Adrenal gland (tissue), 5 donors: ENCODE measurements at regions not wholly inside any gene's neighbourhood (a gene's known extent, or its start where the extent isn't known, plus 50 kb on each side); places are given as distances from the start of the nearest gene placed in this dataset.

Experiments
- CTCF ChIP-seq, 6 experiments: fragments of 450-650 bp in 4 of 6; fragments of 200-600 bp in 2 of 6; sonication (generic) in 1 of 6; IDR thresholded peaks; 1 replicate in 5 of 6; 2 replicates in 1 of 6; pipeline versions ENCODE4 v1.5.1 to v1.8.0; 2016 to 2021; ENCODE audit warnings: antibody characterized with exemption in 6 of 6, mild to moderate bottlenecking in 2 of 6, moderate library complexity in 1 of 6
- POLR2A ChIP-seq, 2 donors: fragments of 450-650 bp; IDR thresholded peaks; one replicate each; pipeline ENCODE4 v1.6.1; 2017; ENCODE audit warnings: antibody characterized with exemption in 2 of 2, mild to moderate bottlenecking in 2 of 2, moderate library complexity in 1 of 2
- donor health status: DM: no; HTN: no; CAD: no.

DNA sequence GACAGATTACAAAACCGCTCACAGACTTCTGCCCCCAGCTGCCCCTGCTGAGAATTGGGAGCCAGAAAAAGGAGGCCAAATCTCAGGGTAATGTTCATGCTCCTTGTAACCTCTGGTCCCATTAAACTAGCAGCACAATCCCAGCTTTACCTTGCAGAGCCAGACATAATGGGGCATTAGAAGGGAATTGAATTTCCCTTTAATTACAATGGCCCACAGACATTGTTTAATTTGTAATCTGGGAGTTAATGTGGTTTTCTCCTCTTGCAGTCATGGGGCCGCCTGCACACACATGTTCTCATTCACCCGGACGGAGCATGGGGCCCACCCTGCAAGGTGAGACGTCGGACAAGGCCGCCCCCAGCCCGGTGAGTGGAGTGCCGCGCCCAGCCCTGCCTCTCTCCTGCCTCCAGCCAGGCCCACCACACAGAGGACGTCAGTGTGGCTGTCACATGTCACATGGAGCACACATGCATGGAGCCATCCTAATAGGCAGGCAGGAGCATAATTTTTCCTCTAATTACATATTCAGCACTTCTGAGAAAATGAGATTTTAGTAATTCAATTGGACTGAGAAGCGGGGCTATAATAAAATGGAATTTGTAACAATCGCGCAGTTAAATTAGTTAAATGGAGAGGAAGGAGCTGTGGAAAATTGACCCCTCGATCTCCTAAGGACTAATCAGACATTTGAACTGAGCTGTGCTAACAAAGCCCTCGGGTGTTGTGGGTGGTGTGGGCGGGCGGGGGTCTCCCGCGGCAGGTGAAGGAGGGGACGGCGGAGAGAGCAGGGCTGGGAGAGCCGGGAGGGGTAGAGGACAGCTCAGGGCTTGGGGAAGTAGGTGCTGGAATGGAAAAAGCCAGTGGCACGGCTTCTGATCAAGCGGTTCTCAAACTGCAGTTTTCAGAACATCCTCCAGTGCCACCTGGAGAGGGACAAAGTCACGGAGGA is 87.7 kb downstream of the ENGASE start:
- TF ChIP-seq POLR2A (IDR thresholded peaks at IDR 0.05) (no peak), CTCF (IDR thresholded peaks at IDR 0.05) (no peak)
